Omental fat pad (tissue), 3 donors: ENCODE measurements at regions not wholly inside any gene's neighbourhood (a gene's known extent, or its start where the extent isn't known, plus 50 kb on each side); places are given as distances from the start of the nearest gene placed in this dataset.

Experiments used
- ATAC-seq: fragments of 150-250 bp; one replicate; pipeline ENCODE4 v1.9.1; 2016; ENCODE audit warnings: mild to moderate bottlenecking, moderate library complexity; ENCODE audit not compliant: low FRiP score
- DNase-seq: peaks from one replicate; pipeline ENCODE4 v3.0.0-alpha.2; 2019; ENCODE audit warnings: low spot score
- CTCF ChIP-seq, 3 donors: fragments of 450-650 bp; IDR thresholded peaks; one replicate each; pipeline ENCODE4 v1.5.1; 2016 to 2017; ENCODE audit warnings: antibody characterized with exemption in 3 of 3, mild to moderate bottlenecking in 3 of 3, moderate library complexity in 2 of 3

GRCh38 chr21:23977971-23978370 lies 1629.3 kb downstream of the MRPL39 start:
- ATAC-seq: no peak
- no peak for DNase-seq
- no peak for TF ChIP-seq CTCF (IDR thresholded peaks at IDR 0.05)

- no peak for TF ChIP-seq CTCF (IDR thresholded peaks at IDR 0.05)
- no peak for DNase-seq
- ATAC-seq: no peak
Observed at GRCh38 chr21:23968722-23969647, 1638.3 kb downstream of the MRPL39 start.

- no peak for TF ChIP-seq CTCF (IDR thresholded peaks at IDR 0.05)
- DNase-seq (no peak), ATAC-seq (no peak)
Observed at GRCh38 chr21:23968008-23968407, 1639.3 kb downstream of the MRPL39 start.

- TF ChIP-seq CTCF (IDR thresholded peaks at IDR 0.05): no peak
- ATAC-seq (no peak), DNase-seq (no peak)
Observed at GRCh38 chr21:23963454-23963853, 1643.8 kb downstream of the MRPL39 start.

GRCh38 chr21:23960769-23961168 lies 1646.5 kb downstream of the MRPL39 start:
- no peak for ATAC-seq
- TF ChIP-seq CTCF (IDR thresholded peaks at IDR 0.05): no peak
- no peak for DNase-seq

- TF ChIP-seq CTCF (IDR thresholded peaks at IDR 0.05): no peak
- ATAC-seq (no peak), DNase-seq (no peak)
Observed at GRCh38 chr21:23955135-23955843, 1652.0 kb downstream of the MRPL39 start.
